ENCODE measurements at regions not wholly inside any gene's neighbourhood (a gene's known extent, or its start where the extent isn't known, plus 50 kb on each side); places are given as distances from the start of the nearest gene placed in this dataset.

GRCh38 chr2:41932241-41933045, 115.4 kb upstream of the PKDCC start:
- TF ChIP-seq CTCF (conservative IDR thresholded peaks at IDR 0.05 in 1 of 2, IDR thresholded peaks at IDR 0.05 in 1 of 2; ENCODE audit: extremely low read depth in 1 of 2, insufficient read depth in 1 of 2, low read depth in 1 of 2, low read length in 2 of 2) (no peak), EZH2 (IDR thresholded peaks at IDR 0.05; ENCODE audit: borderline replicate concordance, low read length) (no peak)

Data from mammary epithelial cell (primary cell).